Stimulated activated CD4-positive, alpha-beta T cell treated with anti-CD3 and anti-CD28 coated beads, TNF-alpha, amount 100 ng/mL, for 24 hours (primary cell): ENCODE measurements at regions not wholly inside any gene's neighbourhood (a gene's known extent, or its start where the extent isn't known, plus 50 kb on each side); places are given as distances from the start of the nearest gene placed in this dataset.

ENCODE experiments used
- DNase-seq, 3 experiments: peaks; one replicate each; pipeline ENCODE4 v3.0.0-alpha.2; 2020; ENCODE audit warnings: low read depth in 3 of 3

DNA sequence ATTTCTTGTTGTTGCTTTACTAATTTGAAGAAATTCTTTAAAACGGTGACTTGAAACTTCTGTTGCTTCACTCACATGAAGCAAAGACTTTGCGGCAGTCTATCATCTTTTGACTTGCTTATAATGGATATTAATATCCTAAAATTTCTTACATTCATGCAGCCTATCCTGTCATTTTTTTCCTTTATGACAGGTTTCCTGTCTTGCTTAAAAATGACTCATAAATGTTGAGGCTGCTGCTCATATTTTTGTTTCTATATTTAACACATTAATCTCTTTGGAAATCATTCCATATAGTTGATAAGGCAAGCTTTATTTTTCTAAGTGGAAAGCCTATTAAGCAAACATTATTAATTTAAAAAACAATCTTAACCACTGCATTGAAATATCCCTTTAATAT, 176.6 kb upstream of the GALNTL6 start:
- no peak for DNase-seq

GRCh38 chr4:171629737-171630136, 183.5 kb upstream of the GALNTL6 start:
- DNase-seq = no peak

GRCh38 chr4:171629182-171629581, 184.0 kb upstream of the GALNTL6 start:
- DNase-seq = no peak

GRCh38 chr4:171626554-171626953, 186.7 kb upstream of the GALNTL6 start:
- DNase-seq = no peak

DNA sequence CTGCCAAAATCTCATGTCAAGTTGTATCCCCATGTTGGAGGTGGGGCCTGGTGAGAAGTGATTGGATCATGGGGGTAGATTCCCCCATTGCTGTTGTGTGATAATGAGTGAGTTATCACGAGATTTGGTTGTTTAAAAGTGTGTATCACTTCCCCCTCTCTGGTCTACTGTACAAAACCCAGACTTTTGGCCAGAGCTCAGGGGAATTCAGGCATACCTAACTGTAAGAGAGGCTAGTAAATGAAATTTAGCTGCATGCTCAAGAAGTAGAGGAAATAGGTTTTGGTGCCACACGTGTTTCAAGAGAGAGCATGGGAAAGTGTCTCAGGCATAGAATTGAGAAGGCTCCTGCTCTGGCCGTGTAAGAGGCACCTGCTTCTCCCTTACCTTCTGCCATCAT, 190.5 kb upstream of the GALNTL6 start:
- no peak for DNase-seq

DNA sequence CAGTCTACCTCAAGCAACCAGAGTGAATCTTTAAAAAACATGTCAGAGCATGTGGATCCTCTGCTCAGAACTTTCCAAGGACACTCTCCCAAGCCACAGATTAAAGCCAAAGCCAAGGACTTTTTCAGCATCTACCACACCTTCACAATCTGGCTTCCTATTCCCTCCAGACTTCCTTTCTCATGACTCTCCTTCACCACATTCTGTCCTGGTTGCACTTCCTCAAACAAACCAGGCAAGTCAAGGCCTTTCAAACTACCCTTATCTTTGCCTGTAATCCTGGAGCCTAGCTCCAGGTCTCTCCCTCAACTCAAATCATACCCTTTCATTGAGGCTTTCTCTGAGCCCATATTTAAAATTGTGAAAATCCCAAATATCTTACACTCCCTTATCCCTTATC, 191.6 kb upstream of the GALNTL6 start:
- DNase-seq = no peak

DNA sequence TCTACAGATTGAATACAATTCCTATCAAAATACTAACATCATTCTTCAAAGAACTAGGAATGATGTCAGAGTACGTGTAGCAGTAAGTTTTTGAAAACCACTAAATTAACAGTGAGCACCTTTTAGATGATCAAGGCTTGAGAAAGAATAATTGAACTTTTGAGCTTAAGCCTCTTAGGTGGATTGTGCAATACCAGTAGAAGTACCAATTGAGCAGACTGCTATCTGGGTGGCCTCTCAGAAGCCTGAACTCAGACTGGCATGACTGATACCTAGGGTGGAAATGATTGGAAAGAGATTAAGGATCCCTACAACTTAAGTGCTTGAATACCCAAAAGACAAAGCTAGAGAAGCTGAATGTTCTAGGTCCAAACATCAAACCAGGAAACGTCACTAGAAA, 200.3 kb upstream of the GALNTL6 start:
- DNase-seq = no peak

- DNase-seq = no peak
Measured at GRCh38 chr4:171602638-171603355, 210.4 kb upstream of the GALNTL6 start.

- DNase-seq = no peak
Measured at GRCh38 chr4:171601091-171601490, 212.1 kb upstream of the GALNTL6 start.

- no peak for DNase-seq
Measured at GRCh38 chr4:171599628-171600027, 213.6 kb upstream of the GALNTL6 start.

DNA sequence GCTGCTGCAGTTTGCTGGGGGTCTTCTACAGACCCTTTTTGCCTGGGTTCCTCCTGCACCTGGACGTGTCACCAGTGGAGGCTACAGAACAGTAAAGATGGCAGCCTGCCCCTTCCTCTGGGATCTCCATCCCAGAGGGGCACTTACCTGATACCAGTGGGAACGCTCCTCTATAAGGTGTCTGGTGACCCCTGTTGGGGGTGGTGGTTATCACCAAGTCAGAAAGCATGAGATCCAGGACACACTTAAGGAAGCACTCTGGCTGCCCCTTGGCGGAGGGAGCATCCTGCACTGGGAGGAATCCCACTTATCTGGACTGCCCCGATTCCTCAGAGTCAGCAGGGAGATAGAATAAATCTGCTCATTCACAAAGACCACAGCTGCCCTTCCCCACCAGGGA, 218.9 kb upstream of the GALNTL6 start:
- no peak for DNase-seq

GRCh38 chr4:171590716-171591115, 222.5 kb upstream of the GALNTL6 start:
- DNase-seq = no peak

- no peak for DNase-seq
Measured at GRCh38 chr4:171588764-171589163, 224.4 kb upstream of the GALNTL6 start.

- DNase-seq = no peak
Measured at GRCh38 chr4:171588051-171588545, 225.1 kb upstream of the GALNTL6 start.

GRCh38 chr4:171583790-171584189, 229.4 kb upstream of the GALNTL6 start:
- no peak for DNase-seq

DNA sequence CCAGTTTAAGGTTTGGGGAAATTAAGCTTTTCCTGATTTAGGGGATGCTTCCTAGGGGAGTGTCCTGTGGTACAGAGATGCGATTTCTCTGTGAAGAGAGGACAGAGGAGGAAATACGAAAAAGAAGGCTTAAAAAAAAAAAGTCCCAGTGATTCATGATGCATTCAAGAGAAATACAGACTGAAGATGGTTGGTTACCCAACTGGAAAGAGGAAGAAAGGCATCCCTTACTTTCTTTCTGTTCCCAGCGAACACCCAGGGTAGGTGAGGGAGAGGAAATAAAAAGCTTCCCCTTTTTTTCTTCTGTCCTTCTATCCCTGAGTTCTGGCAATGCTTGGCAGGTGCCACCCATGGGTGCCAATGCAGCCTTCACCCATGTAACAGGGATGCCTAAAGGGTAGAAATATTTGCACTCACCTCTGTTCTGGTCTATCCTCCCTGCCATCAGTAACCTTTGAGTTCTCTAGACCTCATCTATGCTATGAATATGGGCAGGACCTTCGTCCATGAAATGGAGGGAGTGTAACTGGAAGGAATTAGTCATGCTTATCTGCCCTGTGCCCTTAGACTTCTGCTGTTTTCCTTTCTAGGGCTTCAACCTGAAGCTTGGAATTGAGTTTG, 230.1 kb upstream of the GALNTL6 start:
- no peak for DNase-seq

DNA sequence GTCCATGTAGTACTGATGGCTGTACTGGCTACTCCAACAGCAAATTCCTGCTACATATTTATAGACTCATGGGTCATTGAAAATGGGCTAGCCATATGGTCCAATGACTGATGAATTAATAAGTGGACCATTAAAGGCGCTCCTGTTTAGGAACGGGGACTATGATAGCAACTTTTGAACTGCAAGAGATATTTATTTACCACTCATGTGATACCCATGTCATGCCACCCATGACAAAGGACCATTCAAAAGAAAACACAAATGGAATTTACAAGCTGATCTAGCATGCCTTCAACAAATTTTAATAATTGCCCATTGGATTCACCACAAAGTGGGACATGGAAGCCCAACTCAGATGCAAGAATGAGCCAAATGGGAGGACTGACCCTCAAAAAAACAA, 240.0 kb upstream of the GALNTL6 start:
- DNase-seq = no peak

GRCh38 chr4:171565130-171565788, 247.9 kb upstream of the GALNTL6 start:
- no peak for DNase-seq

GRCh38 chr4:171561419-171561818, 251.8 kb upstream of the GALNTL6 start:
- DNase-seq = no peak

GRCh38 chr4:171553961-171554360, 259.2 kb upstream of the GALNTL6 start:
- DNase-seq = no peak

DNA sequence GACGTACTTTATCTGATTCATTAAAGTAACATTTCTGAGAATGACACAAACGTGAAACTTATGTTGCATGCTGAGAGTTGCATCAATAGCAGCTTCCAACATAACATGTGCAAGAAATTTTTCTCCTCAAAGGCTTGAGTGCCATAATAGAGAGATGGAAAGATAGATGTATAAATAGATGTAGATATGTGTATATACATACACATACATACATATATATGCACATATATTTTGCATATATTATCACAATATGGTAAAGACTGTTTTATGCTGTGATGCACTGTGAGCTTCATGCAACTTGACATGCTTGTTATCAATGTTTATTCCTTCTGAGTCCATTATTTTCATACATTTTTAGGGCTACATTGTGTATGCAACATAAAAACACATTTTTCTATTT, 270.6 kb upstream of the GALNTL6 start:
- no peak for DNase-seq

GRCh38 chr4:171538601-171539100, 274.6 kb upstream of the GALNTL6 start:
- DNase-seq = no peak

DNA sequence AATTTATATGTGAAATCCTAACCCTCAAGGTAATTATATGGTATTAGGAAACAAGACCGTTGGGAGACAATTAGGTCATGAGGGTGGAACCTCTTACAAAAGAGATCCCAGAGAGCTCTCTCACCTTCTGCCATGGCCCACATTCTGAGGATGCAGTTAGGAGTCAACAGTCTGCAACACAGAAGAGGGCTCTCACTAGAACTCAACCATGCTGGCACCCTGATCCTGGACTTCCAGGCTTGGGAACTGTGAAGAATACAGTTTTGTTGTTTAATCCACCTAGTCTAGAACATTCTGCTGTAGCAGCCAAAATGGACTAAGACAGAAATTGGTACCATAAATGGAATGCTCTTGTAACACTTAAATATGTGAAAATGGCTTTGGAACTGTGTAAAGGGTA, 278.8 kb upstream of the GALNTL6 start:
- no peak for DNase-seq
